Kidney (tissue), 13 donors: ENCODE measurements at regions not wholly inside any gene's neighbourhood (a gene's known extent, or its start where the extent isn't known, plus 50 kb on each side); places are given as distances from the start of the nearest gene placed in this dataset.

Experiments
- DNase-seq, 5 donors: peaks; one replicate each; pipeline ENCODE4 v3.0.0-alpha.2; 2013 to 2020
- FAIRE-seq: peaks from 2 replicates; lab custom pipeline; 2012; peaks lifted over from hg19 to GRCh38; lab: Jason Lieb, UNC
- H3K27ac ChIP-seq, 2 donors: one replicate each; pipeline ENCODE4 v1.7.0; 2013; ENCODE audit warnings: low read depth in 2 of 2, low read length in 2 of 2, inconsistent platforms in 1 of 2
- H3K27me3 ChIP-seq: one replicate; pipeline ENCODE4 v1.7.1; 2013; ENCODE audit warnings: low read length, inconsistent platforms; ENCODE audit not compliant: control insufficient read depth, insufficient read depth
- H3K36me3 ChIP-seq, 3 donors: one replicate each; pipeline versions ENCODE4 v1.7.0 to v1.7.1; 2013; ENCODE audit warnings: low read length in 3 of 3, control low read depth in 1 of 3, inconsistent platforms in 1 of 3; ENCODE audit not compliant: insufficient read depth in 3 of 3, control insufficient read depth in 2 of 3
- H3K4me1 ChIP-seq, 3 donors: one replicate each; pipeline versions ENCODE4 v1.7.0 to v1.7.1; 2013; ENCODE audit warnings: low read length in 3 of 3, inconsistent platforms in 1 of 3, low read depth in 1 of 3; ENCODE audit not compliant: control insufficient read depth in 2 of 3, insufficient read depth in 2 of 3
- H3K4me3 ChIP-seq, 3 donors: one replicate each; pipeline versions ENCODE4 v1.7.0 to v1.8.1; 2013; ENCODE audit warnings: low read length in 3 of 3, control low read depth in 1 of 3, inconsistent platforms in 1 of 3
- H3K9ac ChIP-seq, 3 donors: one replicate each; pipeline versions ENCODE4 v1.7.0 to v1.7.1; 2013; ENCODE audit warnings: low read length in 3 of 3, control low read depth in 1 of 3, inconsistent platforms in 1 of 3
- H3K9me3 ChIP-seq, 3 donors: one replicate each; pipeline versions ENCODE4 v1.7.0 to v1.7.1; 2013; ENCODE audit warnings: low read length in 3 of 3, control low read depth in 1 of 3, inconsistent platforms in 1 of 3; ENCODE audit not compliant: control insufficient read depth in 2 of 3, insufficient read depth in 1 of 3
- CTCF ChIP-seq: IDR thresholded peaks from 3 replicates; pipeline ENCODE4 v1.5.1; 2012; ENCODE audit warnings: mild to moderate bottlenecking, moderate library complexity, borderline replicate concordance; ENCODE audit not compliant: insufficient read depth; ENCODE audit errors: extremely low read depth
- intact Hi-C: fragments of 100-400 bp; cut with DNase I; formaldehyde crosslinking; loops from one replicate; pipeline ENCODE4 v1.11.1; 2022
- donor health status: control.
- donor health status: control.
- donor health status: control.
- donor health status: control.
- donor health status: control.
- donor health status: DM: yes; HTN: yes; CAD: no.
- donor health status: Normal renal cell carcinoma (clear cell type).

- H3K9me3 ChIP-seq, result peaks cover 0 to 3% (median 0%) of the 10 kb centered on the region in 3 donors
- H3K27me3 ChIP-seq, result no peaks in the 10 kb centered on the region
- TF ChIP-seq CTCF, result no peak
- no peak overlapping the region for H3K27ac ChIP-seq
- no peaks in the 10 kb centered on the region for H3K36me3 ChIP-seq
- H3K4me1 ChIP-seq, result no peaks in the 10 kb centered on the region
- no peak overlapping the region for H3K4me3 ChIP-seq
- intact Hi-C loops, result no loop called here
- FAIRE-seq (no peak), DNase-seq (no peak)
- H3K9ac ChIP-seq, result no peak overlapping the region
Observed at GRCh38 chr1:109832945-109833344, 69.2 kb upstream of the EPS8L3 start.

- Histone ChIP-seq H3K9ac (no peak overlapping the region), H3K9me3 (no peaks in the 10 kb centered on the region), H3K36me3 (no peaks in the 10 kb centered on the region), H3K4me1 (peaks cover 0 to 5% (median 0%) of the 10 kb centered on the region in 3 donors), H3K4me3 (no peak overlapping the region), H3K27me3 (no peaks in the 10 kb centered on the region), H3K27ac (no peak overlapping the region)
- intact Hi-C loops, result no loop called here
- DNase-seq, result no peak
- TF ChIP-seq CTCF, result no peak
- no peak for FAIRE-seq
Observed at GRCh38 chr1:109828756-109829505, 65.2 kb upstream of the EPS8L3 start.

GRCh38 chr1:109827986-109828385, 64.3 kb upstream of the EPS8L3 start:
- no peak for DNase-seq
- TF ChIP-seq CTCF, result no peak
- no peak overlapping the region for H3K27ac ChIP-seq
- no peak overlapping the region for H3K9ac ChIP-seq
- no peak overlapping the region for H3K4me3 ChIP-seq
- intact Hi-C loops, result no loop called here
- no peaks in the 10 kb centered on the region for H3K9me3 ChIP-seq
- no peaks in the 10 kb centered on the region for H3K27me3 ChIP-seq
- H3K36me3 ChIP-seq, result no peaks in the 10 kb centered on the region
- peaks cover 0 to 5% (median 0%) of the 10 kb centered on the region in 3 donors for H3K4me1 ChIP-seq
- FAIRE-seq, result no peak
